OCI-LY7 (cell line): ENCODE measurements at regions not wholly inside any gene's neighbourhood (a gene's known extent, or its start where the extent isn't known, plus 50 kb on each side); places are given as distances from the start of the nearest gene placed in this dataset.

ENCODE experiments used
- EZH2phosphoT487 ChIP-seq: fragments of 200-600 bp; sonication (generic); IDR thresholded peaks from 2 replicates; pipeline ENCODE4 v1.6.1; 2018; ENCODE audit warnings: low read depth, borderline replicate concordance, mild to moderate bottlenecking, mixed run types, antibody characterized with exemption, low read length, moderate library complexity, mixed read lengths
- TF ChIP-seq, protein P1 (sequence below): fragments of 200-600 bp; sonication (generic); conservative IDR thresholded peaks from 2 replicates; pipeline ENCODE4 v1.5.1; 2014; ENCODE audit warnings: mild to moderate bottlenecking, antibody characterized with exemption, low read length, moderate library complexity, mixed read lengths

DNA sequence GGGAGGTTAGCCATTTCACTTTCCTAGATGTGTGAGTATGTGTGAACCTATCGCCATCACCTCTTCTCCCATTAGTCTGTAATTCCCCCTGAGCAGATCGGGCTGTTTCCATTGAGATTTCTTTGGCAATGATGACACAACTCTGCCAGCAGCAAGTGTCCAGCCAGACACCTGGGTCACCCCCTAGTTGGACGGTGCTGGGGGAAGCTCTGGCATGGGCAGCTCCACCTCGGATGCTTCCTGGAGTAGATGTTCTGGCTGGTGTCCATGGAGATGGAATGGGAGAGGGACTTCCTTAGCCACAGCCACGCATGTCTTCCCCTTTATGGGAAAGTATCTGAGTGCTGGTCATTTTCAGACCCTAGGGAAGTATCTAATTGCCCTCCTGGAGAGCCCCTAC lies 247.9 kb upstream of the RPL38 start:
- TF ChIP-seq, protein P1, sequence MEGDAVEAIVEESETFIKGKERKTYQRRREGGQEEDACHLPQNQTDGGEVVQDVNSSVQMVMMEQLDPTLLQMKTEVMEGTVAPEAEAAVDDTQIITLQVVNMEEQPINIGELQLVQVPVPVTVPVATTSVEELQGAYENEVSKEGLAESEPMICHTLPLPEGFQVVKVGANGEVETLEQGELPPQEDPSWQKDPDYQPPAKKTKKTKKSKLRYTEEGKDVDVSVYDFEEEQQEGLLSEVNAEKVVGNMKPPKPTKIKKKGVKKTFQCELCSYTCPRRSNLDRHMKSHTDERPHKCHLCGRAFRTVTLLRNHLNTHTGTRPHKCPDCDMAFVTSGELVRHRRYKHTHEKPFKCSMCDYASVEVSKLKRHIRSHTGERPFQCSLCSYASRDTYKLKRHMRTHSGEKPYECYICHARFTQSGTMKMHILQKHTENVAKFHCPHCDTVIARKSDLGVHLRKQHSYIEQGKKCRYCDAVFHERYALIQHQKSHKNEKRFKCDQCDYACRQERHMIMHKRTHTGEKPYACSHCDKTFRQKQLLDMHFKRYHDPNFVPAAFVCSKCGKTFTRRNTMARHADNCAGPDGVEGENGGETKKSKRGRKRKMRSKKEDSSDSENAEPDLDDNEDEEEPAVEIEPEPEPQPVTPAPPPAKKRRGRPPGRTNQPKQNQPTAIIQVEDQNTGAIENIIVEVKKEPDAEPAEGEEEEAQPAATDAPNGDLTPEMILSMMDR, result no peak
- no peak for TF ChIP-seq EZH2phosphoT487
